ENCODE measurements at regions not wholly inside any gene's neighbourhood (a gene's known extent, or its start where the extent isn't known, plus 50 kb on each side); places are given as distances from the start of the nearest gene placed in this dataset.
A peak's percentile ranks its signal among the peaks of the same experiment; 100 is the strongest.

DNA sequence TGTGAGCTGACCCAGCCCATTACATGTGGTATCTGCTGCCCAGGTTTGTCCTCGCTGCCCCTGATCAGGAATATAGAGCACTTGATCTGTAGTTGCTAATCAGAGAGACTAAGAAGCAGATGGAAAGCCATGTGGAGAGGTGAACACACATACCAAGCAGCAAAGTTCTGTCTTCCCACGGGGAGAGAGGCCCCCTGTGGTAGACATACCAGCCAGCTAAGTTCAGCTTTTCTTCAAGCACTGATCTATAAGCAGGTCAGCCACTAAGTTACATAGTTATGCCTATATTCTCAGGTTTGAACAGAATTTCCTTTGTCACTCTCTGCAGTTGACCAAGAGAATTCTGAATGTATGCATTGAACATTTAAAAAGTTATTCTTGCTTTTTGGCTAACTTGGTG lies 76.4 kb downstream of the DDX3Y start:
- no peak for DNase-seq

DNA sequence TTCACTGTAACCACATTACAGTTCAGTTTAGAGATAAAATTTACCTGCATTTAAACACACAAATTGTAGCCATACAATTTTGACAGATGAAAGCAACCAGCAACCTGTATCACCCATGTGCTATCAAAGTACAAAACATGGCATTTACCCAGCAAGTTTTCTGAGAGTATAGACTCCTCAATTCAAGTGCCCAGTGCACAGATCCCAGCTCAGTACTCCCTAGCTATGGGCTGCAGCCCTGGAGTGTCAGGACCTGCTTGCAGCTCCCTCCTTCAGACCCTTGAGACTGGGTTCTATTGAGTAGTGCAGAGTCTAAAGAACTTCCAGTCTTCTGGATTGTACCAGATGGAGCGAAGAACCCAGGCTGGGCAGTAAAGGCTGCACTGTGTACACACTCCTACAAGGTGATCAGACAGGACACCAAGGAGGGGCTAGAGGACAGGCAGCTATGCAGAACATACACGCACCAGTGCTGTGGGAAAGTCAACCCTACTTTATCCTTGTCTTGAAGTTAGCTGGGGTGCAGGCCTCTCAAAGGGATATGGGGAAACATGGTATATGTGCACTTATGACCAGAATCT lies 77.7 kb downstream of the DDX3Y start:
- DNase-seq, result no peak

DNA sequence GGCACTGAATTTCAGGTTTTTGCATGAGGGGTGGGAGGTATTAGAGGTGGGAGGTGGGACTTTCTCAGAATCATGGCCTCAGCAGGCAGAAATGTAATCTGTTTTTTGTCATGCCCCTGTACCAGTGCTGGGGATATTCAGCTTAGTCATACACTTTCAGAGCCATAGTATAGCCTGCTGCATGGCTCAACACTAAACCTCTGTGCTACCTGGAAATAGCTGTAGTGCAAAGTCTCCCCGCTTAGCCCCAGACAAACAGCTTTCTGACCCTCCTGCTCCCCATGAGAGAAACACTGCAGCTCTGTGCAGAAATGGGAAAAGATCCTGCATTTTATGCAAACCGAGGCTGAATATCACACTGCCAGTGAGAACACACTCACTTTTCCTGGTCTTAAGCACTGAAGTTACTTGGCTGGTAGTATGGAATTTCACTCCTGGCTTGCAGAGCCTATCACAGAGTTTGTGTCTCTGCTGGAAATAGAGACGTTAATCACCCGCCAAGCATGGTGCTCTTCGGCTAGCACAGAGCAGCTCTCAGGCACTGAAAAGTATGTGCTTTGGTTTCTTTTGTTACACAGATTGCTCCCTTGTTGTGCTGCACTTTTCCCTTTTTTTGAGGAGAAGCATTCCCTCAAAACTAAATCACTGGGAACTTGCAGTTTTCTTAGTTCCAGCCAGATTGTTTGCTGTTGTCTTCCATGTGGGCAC lies 80.1 kb downstream of the DDX3Y start:
- no peak for DNase-seq

DNA sequence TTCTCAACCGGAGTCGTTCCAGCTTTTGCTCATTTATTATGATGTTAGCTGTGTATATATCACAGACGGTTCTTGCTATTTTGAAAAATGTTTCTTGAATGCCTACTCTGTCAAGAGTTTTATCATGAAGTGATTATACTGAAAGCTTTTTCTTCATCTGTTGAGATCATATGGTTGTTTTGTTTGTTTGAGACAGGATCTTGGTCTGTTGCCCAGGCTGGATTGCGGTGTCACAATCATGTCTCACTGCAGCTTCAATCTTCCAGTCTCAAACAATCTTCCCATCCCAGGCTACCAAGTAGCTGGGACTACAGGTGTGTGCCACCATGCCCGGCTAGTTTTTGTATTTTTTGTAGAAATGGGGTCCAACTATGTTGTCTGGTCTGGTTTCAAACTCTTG lies 112.8 kb downstream of the DDX3Y start:
- DNase-seq, result no peak

DNA sequence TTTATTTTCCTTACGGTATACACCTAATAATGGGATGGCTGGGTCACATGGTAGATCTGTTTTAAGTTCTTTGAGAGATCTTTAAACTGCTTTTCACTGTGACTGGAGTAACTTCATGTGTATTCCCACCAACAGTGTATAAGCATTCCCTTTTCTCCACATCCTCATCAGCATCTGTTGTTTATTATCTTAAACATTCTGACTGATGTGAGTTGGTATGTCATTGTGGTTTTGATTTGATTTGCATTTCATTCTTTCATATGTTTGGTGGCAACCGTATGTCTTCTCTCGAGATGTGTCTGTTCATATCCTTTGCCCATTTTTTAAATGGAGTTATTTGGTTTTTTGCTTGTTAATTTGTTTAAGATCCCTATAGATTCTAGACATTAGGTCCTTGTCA lies 114.8 kb downstream of the DDX3Y start:
- DNase-seq, result no peak

DNA sequence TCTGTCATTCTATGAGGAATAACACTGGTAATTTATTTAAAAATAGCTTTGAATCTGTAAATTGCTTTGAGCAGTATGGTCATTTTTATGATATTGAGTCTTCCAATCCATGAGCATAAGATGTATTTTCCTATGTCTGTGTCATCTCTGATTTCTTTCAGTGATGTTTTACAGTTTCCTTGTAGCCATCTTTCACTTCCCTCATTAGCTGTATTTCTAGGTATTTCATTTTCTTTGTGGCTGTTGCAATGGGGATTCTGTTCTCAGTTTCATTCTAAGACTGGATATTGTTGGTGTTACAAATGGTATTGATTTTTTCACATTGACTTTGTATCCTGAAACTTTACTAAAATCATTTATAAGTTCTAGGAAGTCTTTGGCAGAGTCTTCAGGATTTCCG lies 116.2 kb downstream of the DDX3Y start:
- no peak for DNase-seq

DNA sequence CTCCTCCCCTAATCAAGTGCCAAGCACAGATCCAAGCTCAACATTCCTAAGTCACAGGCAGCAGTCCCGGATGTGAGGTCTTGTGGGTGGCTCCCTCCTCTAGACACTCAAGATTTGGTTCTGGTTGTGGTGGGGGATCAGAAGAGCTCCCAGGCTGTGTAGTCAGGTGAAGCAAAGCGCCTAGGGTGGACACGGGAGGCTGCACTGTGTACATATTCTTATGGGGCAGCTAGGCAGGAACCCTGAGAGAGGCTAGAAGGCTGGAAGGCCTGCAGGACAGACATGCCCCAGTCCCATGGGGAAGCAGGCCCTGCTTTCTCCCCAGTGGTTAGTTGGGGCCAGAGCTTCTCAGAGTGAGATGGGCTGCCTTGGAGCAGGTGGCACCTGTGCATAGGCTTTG lies 118.9 kb downstream of the DDX3Y start:
- DNase-seq, result no peak

DNA sequence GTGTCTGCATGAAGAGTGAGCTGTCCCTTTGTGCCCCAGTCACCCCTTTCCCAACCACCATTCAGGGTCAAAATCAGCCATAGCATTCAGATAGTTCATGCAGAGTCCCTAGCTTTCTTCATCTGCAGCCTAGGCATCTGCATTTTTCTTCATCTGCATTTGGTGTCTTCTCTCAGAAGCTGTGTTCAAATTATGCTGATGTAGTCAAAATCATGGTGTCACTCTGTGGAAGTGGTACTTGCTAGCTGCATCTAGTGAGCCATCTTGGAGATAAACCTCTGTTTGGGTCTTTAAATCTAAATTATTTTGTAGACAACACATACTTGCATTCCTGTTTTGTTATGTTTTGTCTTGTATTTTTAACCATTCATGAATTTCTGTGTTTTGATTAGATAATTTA lies 119.8 kb downstream of the DDX3Y start:
- DNase-seq, result no peak

DNA sequence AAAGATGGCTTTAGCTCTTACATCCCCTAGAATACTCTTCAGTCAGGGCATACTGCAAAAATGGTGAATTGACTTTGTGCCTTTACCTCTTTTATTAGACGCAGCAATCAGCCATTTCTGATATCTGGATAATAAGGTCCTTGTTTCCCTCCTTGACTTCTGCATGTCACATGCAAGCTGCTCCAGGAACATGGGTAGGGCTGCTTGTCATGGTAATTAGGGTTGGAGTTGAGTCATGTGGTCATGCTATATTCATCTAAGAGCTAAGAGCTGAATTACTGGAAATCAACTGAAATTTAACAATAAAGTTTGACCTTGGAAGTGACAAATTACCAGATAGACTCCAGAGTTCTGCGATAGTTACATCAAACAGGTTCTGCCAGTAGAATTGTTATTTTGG lies 122.2 kb downstream of the DDX3Y start:
- no peak for DNase-seq

DNA sequence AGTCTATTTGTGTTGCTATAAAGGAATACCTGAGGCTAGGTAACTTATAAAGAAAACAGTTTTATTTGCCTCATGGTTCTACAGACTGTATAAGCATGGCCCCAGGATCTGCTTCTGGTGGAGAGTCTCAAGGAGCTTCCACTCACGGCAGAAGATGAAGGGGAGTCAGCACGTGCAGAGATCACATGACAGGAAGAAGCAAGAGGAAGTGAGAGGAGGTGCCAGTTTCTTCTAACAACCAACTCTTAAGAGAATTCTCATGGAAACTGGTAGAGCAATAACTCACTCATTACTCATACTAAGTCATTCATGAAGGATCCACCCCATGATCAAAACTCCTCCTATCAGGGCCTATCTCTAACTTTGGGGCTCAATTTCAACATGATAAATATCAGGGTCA lies 135.6 kb downstream of the DDX3Y start:
- no peak for DNase-seq

DNA sequence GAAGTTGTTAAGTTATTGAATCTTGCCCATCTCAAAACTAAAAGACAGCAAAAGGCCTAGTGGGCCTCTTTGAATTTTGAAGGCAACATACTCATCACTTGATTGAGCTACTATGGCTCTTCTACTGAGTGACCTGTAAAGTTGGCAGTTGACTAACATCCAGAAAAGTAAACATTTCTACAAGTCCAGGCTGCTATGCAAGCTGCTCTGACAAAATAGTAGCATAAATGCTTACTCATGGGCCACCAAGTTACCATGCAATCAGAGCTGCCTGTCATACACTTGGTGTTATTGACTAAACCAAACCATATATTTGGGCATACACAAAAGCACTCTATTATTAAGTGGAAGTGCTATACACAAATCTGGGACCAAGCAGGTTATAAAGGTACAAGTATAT lies 148.8 kb downstream of the DDX3Y start:
- no peak for DNase-seq

DNA sequence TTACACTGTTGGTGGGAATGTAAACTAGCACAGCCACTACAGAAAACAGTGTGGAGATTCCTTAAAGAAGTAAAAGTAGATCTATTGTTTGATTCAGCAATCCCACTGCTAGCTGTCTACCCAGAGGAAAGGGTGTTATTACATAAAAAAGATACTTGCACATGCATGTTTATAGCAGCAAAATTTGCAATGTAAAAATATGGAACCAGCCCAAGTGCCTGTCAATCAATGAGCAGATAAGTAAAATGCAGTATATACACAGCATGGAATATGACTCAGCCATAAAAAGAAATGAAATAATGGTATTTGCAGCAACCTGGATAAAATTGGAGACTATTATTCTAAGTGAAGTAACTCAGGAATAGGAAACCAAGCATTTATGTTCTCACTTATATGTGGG lies 161.7 kb downstream of the DDX3Y start:
- DNase-seq, result no peak

DNA sequence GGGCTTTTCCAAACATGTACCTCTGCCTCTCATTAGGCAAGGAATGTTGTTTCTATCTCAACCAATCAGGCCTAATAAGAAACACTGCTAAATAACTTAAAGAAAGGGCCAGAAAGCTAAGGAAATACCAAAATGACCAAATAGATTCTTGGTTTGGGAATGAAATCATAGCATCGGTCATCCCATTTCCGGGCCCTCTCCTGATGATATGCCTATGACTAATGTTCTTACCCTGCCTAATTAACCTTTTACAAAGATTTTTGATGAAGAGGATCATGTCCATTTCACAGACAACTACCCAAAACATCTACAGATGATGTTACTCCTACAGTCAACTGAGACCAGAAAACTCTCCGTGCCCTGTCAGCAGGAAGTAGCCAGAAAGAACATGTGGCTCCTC lies 164.0 kb downstream of the DDX3Y start:
- DNase-seq, result no peak

DNA sequence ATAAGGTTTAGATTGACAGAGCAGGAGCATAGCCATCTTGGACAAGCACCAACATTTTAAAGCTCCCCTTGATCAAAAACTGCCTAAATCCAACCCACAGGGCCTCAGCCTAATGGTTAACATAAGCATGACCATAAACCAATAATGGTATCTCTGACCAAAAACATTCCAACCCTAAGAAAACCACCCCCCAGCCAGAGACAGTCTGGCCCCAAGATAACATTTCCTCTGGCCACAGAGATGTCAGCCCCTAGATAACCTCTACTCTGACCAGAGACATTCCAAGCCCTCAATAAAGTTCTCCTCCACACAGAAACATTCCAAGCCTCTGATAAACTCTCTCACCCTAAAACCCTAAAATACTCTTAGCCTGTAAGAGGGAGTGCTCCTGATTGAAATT lies 164.4 kb downstream of the DDX3Y start:
- DNase-seq, result no peak

DNA sequence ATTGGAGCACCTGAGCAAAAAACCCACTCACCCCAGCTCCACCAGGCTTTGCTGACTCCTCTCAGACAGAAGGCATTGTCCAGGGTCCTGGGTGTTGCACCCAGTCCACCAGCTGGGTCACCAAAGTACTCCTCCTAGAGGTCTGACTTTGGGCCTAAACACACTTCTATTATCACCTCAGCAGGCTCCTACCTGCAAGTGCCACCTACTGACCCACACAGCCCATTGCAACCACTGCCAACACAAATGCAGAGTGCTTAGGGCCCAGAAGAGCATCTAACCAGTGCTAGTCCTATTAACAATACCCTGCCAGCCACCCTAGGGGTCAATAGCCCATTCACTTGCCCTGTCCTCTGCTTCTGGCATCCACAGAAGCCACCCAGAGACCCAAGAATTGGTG lies 178.1 kb downstream of the DDX3Y start:
- DNase-seq, result no peak

DNA sequence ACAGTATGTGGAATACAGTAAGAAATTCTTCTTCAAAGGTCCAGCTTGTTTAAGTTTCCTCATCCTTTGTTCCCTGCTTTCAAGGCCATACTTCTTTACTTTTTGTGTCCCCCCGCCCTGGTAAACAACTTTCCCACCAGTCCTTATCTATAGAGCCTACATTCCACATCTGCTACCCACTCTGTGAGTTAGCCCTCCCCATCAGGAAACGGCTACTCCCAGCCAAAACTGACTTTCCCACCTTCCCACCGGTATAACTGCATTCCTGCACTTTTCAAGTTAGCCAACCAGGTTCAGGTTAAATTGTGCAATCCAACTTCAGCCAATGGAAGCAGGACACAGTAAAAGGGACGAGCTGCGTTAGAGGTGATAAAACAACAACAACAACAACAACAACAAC lies 186.9 kb downstream of the DDX3Y start:
- no peak for DNase-seq

DNA sequence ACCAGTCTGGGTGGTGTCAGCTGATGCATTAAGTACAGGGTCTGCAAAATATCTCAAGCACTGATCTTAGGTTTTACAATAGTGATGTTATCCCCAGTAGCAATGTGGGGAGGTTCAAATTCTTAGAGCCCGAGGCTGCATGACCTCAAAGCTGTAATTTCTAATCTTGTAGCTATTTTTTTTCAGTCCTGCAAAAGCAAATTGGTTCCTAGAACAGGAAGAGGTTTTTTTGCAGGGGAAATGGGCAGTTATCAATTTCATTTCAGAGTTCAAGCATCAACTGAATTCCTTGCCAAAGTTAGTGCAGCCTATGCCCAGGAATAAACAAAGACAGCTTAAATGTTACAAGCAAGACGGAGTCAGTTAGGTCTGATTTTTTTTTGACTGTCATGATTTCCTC lies 188.3 kb downstream of the DDX3Y start:
- DNase-seq, result no peak

DNA sequence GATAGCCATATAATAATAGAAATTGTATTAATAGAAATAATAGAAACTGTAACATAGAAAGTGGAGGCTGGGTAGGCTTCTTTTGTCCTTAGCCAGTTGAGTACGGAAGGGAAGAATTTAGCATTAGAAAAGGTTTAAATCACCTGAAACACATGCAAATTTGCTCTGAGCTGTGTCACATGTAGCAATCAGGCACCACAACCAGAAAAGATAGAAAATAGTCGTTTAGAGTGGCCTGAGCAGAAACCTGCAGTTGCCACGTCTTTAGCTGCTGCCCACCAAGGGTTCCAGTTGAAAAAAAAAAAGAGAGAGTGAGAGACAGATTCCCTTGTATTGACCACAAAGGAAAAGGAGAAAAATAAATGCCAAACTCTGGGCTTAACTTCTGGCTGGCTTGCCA lies 188.8 kb downstream of the DDX3Y start:
- DNase-seq, result no peak

DNA sequence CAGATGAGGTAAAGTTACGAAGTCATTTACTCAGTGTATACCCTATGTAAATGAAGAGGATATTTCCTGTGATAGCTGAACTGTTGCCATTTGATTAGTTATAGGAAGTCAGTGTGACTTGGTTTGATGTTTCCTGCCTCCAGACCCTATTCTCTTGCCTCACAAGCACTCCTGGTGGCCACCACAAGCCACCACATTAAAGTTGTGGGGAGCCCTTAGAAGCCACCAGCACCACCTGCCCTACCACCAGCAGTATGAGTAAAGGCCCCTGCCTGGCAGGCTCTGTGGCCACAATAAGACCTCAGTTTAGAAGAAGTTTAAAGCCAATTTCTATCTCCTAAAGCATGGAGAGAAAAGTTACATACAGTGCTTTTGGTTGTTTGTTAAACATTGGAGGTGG lies 189.7 kb downstream of the DDX3Y start:
- DNase-seq, result no peak

DNA sequence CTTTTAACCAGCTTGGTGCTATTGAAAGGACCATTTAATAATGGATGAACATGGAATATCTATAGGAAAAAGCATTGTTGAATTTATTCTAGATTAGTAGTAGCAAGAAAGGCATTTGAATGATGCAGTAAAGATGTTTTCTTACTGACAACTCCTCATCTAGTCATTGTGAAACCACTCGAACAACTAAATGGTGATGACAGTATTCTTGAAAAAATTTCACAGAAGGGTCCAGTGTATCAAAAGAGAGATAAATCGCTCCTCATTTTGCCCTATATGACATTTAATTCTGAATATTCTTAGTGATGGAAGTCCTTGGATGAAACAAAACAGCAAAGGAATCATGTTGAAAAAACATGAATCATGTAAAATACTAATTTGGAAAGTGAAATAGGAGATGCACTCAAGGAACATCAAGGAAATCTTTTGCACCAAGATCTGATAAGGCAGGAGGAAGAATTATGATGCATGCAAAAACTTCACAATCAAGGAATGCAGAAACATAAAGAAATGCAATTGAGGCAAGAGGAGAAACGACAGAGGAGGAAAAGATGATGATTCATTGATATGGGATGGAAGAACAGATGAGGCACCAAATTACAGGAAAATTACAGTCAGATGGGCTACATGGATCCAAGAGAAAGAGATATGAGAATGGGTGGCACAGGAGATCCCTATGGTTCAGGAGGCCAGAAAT lies 190.4 kb downstream of the DDX3Y start:
- no peak for DNase-seq

DNA sequence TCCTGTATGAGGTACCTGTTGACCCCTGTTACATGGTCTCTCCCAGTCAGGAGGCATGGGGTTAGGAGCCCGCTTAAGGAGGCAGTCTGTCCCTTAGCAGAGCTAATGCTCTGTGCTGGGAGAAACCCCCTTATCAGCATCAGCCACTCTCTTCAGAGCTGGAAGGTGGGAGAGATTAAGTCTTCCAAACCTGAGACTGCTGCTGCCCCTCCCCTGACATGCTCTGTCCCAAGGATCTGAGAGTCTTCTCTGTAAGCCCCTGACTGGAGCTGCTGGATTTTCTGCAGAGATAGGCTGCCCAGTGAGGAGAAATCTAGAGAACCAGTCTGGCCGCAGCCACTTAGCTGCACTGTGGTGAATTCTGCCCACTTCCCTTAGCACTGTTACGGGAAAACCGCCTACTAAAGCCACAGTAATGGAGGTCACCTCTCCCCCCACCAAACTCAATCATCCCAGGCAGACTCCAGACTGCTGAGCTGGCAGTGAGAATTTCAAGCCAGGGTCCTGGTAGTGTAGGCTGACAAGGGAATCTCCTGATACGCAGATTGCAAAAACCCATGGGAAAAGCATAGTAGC lies 222.3 kb downstream of the DDX3Y start:
- no peak for DNase-seq

DNA sequence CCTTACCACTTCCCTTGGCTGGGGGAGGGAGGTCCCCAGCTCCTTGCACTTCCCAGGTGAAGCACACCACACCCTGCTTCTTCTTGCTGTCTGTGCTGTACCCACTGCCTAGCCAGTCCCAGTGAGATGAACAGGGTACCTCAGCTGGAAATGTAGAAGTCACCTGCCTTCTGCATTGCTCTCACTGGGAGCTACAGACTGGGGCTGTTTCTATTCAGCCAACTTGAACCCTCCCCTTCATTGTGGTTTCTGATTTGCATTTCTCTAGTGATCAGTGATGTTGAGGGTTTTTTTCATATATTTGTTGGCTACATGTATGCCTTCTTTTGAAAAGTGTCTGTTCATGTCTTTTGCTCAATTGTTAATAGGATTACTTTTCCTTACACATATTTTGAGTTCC lies 222.8 kb downstream of the DDX3Y start:
- no peak for DNase-seq

DNA sequence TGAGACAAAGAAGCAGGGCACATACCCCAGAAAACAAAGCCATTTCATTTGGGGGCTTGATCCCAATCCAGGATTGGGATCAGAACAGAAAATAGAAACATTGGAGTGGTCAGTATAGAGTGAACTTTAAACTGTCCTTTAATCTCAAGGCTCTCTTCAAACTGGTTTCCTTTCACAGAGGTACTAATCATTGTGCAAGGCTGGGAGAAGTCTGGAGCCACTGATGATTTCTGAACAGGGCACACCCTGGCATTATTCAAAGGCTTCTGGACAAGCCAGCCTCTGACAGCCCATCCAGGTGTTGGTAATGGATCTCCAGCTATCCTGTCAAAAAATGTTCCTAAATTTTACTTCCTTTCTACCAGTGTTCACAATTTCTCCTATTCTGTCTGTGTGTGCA lies 244.5 kb downstream of the DDX3Y start:
- DNase-seq, result peak; percentile 0

DNA sequence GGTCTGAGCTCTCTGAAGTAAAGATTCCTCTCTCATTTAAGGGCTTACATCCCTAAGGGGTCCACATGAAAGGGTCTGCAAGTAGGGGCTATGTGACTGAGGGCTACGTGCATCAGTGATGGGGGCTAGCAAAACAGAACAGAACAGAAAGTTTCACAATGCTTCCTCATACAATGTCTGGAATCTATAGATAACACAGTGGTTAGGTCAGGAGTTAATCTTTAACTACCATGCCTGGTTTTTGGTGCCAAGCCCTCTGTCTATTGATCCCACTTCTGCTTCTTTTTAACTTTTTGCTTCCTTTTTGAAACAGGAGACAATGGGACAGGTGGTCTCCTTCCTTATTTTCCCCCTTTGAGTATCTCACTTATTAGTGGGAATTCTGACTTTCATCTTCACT lies 263.0 kb downstream of the DDX3Y start:
- no peak for DNase-seq

Data from dermis blood vessel endothelial cell (primary cell).